ENCODE measurements at regions not wholly inside any gene's neighbourhood (a gene's known extent, or its start where the extent isn't known, plus 50 kb on each side); places are given as distances from the start of the nearest gene placed in this dataset.

DNA sequence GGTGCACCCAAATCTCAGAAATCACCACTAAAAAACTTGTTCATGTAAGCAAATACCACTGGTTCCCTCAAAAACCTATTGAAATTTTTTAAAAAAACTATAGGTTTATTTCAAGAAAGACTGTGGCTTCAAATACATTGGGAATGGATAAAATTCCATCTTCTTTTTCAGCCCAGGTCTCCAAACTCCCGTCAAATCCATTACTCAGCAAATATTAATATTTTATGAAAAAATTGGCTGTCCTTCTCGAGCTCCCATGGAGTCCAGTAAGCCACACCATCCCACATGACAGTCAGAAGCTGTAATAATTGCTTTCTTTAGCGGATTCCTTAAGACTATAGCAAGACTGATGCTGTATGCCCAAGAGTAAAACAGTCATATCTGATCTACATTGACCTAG is 204.4 kb upstream of the DOK6 start:
- Histone ChIP-seq H3K79me2 (ENCODE audit: insufficient read depth, low read depth, low read length) (no peaks in the 10 kb centered on the region), H3K27ac (ENCODE audit: low read depth, low read length, poor library complexity, severe bottlenecking) (no peak overlapping the region), H3K36me3 (ENCODE audit: insufficient read depth, low read length) (no peaks in the 10 kb centered on the region), H3K4me3 (ENCODE audit: low read depth, low read length, poor library complexity, severe bottlenecking) (no peak overlapping the region), H3K9me3 (ENCODE audit: low read length) (no peaks in the 10 kb centered on the region), H3K4me1 (ENCODE audit: insufficient read depth, low read length, poor library complexity, severe bottlenecking) (no peaks in the 10 kb centered on the region), H2AFZ (ENCODE audit: low read length) (no peak overlapping the region), H3K9me2 (ENCODE audit: insufficient read depth, low read length) (no peaks in the 10 kb centered on the region), H4K20me1 (ENCODE audit: insufficient read depth, low read length) (no peaks in the 10 kb centered on the region), H3K4me2 (ENCODE audit: low read length) (no peak overlapping the region)
- no peak for DNase-seq (ENCODE audit: low spot score)
- TF ChIP-seq, protein P1, sequence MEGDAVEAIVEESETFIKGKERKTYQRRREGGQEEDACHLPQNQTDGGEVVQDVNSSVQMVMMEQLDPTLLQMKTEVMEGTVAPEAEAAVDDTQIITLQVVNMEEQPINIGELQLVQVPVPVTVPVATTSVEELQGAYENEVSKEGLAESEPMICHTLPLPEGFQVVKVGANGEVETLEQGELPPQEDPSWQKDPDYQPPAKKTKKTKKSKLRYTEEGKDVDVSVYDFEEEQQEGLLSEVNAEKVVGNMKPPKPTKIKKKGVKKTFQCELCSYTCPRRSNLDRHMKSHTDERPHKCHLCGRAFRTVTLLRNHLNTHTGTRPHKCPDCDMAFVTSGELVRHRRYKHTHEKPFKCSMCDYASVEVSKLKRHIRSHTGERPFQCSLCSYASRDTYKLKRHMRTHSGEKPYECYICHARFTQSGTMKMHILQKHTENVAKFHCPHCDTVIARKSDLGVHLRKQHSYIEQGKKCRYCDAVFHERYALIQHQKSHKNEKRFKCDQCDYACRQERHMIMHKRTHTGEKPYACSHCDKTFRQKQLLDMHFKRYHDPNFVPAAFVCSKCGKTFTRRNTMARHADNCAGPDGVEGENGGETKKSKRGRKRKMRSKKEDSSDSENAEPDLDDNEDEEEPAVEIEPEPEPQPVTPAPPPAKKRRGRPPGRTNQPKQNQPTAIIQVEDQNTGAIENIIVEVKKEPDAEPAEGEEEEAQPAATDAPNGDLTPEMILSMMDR (conservative IDR thresholded peaks at IDR 0.05; ENCODE audit: low read length) = no peak
- TF ChIP-seq EZH2phosphoT487 (IDR thresholded peaks at IDR 0.05; ENCODE audit: borderline replicate concordance, low read depth, low read length) = no peak
- POLR2A ChIA-PET = no interaction called here
- intact Hi-C loops (cut with micrococcal nuclease; ENCODE audit: unreplicated experiment) = no loop called here
- CTCF ChIA-PET (ENCODE audit: unreplicated experiment) = no interaction called here
- BruUV-seq (replicated peaks) = no TSS peak

DNA sequence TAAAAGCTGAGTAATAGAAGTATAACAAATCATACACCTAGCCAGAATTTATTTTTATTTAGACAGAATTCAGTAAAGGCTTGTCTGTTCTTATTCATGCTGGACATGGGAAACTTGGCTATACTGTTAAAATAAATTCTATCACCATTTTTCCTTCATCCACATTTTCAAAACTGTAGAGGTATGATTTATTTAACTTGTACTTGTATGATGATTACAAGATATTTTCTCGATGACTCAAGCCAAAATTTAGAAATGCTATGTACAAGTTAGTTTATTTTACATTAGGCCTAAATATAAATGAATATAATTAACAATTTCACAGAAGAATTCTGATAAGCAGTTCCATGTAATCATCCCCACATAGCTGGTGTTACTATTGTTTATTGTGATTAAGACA is 194.8 kb upstream of the DOK6 start:
- no peaks in the 10 kb centered on the region for H3K4me1 ChIP-seq (ENCODE audit: insufficient read depth, low read length, poor library complexity, severe bottlenecking)
- no peaks in the 10 kb centered on the region for H3K36me3 ChIP-seq (ENCODE audit: insufficient read depth, low read length)
- no peak overlapping the region for H3K27ac ChIP-seq (ENCODE audit: low read depth, low read length, poor library complexity, severe bottlenecking)
- no peaks in the 10 kb centered on the region for H3K79me2 ChIP-seq (ENCODE audit: insufficient read depth, low read depth, low read length)
- CTCF ChIA-PET (ENCODE audit: unreplicated experiment) = no interaction called here
- POLR2A ChIA-PET = no interaction called here
- intact Hi-C loops (cut with micrococcal nuclease; ENCODE audit: unreplicated experiment) = no loop called here
- H3K9me3 ChIP-seq (ENCODE audit: low read length) = no peaks in the 10 kb centered on the region
- no peaks in the 10 kb centered on the region for H4K20me1 ChIP-seq (ENCODE audit: insufficient read depth, low read length)
- no peaks in the 10 kb centered on the region for H3K9me2 ChIP-seq (ENCODE audit: insufficient read depth, low read length)
- H3K4me3 ChIP-seq (ENCODE audit: low read depth, low read length, poor library complexity, severe bottlenecking) = no peak overlapping the region
- no peak for TF ChIP-seq EZH2phosphoT487 (IDR thresholded peaks at IDR 0.05; ENCODE audit: borderline replicate concordance, low read depth, low read length)
- TF ChIP-seq, protein P1 (conservative IDR thresholded peaks at IDR 0.05; ENCODE audit: low read length) = no peak
- no TSS peak for BruUV-seq (replicated peaks)
- H3K4me2 ChIP-seq (ENCODE audit: low read length) = no peak overlapping the region
- H2AFZ ChIP-seq (ENCODE audit: low read length) = no peak overlapping the region
- no peak for DNase-seq (ENCODE audit: low spot score)

DNA sequence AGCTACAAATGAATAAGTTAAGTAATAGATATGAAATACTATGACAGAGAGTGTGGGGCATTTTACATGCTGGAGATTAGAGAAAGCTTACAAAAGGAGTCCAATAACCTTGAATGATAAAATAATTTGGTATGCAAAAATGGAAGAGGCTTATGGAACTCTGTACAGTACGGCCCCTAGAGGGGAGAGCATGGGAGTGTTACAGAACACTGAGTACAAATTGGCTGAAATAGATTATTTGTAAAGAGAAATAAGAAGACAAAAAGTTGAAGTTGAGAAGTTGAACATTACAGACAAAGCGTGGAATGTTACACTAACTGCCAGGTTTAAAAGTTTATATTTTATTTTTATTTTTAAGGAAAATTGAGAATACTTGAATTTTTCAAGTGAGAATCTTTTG is 192.1 kb upstream of the DOK6 start:
- H3K27ac ChIP-seq (ENCODE audit: low read depth, low read length, poor library complexity, severe bottlenecking) = no peak overlapping the region
- no peaks in the 10 kb centered on the region for H3K4me1 ChIP-seq (ENCODE audit: insufficient read depth, low read length, poor library complexity, severe bottlenecking)
- DNase-seq (ENCODE audit: low spot score) = no peak
- no peaks in the 10 kb centered on the region for H3K9me3 ChIP-seq (ENCODE audit: low read length)
- ChIA-PET POLR2A (no interaction called here), CTCF (ENCODE audit: unreplicated experiment) (no interaction called here)
- intact Hi-C loops (cut with micrococcal nuclease; ENCODE audit: unreplicated experiment) = no loop called here
- no peak overlapping the region for H3K4me3 ChIP-seq (ENCODE audit: low read depth, low read length, poor library complexity, severe bottlenecking)
- H2AFZ ChIP-seq (ENCODE audit: low read length) = no peak overlapping the region
- no peaks in the 10 kb centered on the region for H3K79me2 ChIP-seq (ENCODE audit: insufficient read depth, low read depth, low read length)
- H3K9me2 ChIP-seq (ENCODE audit: insufficient read depth, low read length) = no peaks in the 10 kb centered on the region
- no peaks in the 10 kb centered on the region for H4K20me1 ChIP-seq (ENCODE audit: insufficient read depth, low read length)
- TF ChIP-seq, protein P1 (conservative IDR thresholded peaks at IDR 0.05; ENCODE audit: low read length) = no peak
- no peak for TF ChIP-seq EZH2phosphoT487 (IDR thresholded peaks at IDR 0.05; ENCODE audit: borderline replicate concordance, low read depth, low read length)
- no peak overlapping the region for H3K4me2 ChIP-seq (ENCODE audit: low read length)
- H3K36me3 ChIP-seq (ENCODE audit: insufficient read depth, low read length) = no peaks in the 10 kb centered on the region
- no TSS peak for BruUV-seq (replicated peaks)
